ENCODE measurements at regions not wholly inside any gene's neighbourhood (a gene's known extent, or its start where the extent isn't known, plus 50 kb on each side); places are given as distances from the start of the nearest gene placed in this dataset.

- TF ChIP-seq RARB (CRISPR knock-in tag; IDR thresholded peaks at IDR 0.05) (no peak), ZFP3 (CRISPR knock-in tag; IDR thresholded peaks at IDR 0.05) (no peak), ARNTL (CRISPR knock-in tag; IDR thresholded peaks at IDR 0.05; ENCODE audit: borderline replicate concordance, low read depth) (no peak), ZFP30 (CRISPR knock-in tag; IDR thresholded peaks at IDR 0.05) (no peak), ISL1 (CRISPR knock-in tag; IDR thresholded peaks at IDR 0.05) (no peak), GLIS3 (CRISPR knock-in tag; IDR thresholded peaks at IDR 0.05) (no peak), SNAI2 (CRISPR knock-in tag; IDR thresholded peaks at IDR 0.05) (no peak)
These were observed 1425.7 kb downstream of the DSC3 start for GRCh38 chr18:29616867-29617266.

Data from SK-N-SH treated with all-trans-retinoic acid at 6 μM for 48 hours (cell line).